ENCODE measurements at regions not wholly inside any gene's neighbourhood (a gene's known extent, or its start where the extent isn't known, plus 50 kb on each side); places are given as distances from the start of the nearest gene placed in this dataset.

DNA sequence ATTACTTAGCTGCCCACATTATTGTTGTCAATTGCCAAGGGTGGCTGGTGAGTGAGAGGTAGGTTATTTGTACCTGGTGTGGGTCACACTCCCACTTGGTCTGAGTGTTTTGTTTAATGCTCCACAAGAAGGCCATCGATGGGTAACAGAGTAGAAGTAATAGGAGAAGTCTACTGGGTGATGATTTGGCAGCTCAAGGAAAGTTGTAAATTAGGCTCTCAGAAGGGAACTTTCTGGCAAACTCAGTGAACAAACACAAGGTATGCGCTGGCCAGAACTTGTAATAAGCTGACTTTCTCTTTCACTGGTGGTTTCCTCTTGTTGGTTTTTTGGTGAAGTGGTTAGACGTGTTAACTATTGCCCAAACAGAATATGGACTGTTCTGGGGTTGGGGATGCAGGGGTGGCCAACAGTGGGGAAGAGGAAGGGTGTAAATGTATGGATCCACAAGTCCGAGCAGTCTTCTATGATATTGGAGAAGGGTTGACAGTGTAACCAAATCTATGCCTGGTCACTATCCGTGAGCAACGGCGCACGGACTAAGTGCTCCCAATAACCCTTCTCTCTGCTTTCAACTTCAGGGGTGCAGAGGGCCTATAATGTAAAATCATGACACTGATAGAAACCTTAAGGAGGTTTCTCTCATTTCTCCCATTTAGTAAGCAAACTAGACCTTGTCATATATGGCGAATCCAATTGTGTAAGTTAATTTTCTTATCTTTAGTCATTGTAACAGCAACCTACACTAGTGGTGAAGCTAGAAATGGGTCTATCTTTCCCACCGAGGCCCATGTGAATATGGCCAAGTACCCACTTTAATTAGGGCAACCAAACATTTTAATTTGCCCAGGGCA, 212.8 kb downstream of the PTEN start:
- no peak for TF ChIP-seq EZH2phosphoT487 (conservative IDR thresholded peaks at IDR 0.05; ENCODE audit: low read length)
- TF ChIP-seq, protein P1, sequence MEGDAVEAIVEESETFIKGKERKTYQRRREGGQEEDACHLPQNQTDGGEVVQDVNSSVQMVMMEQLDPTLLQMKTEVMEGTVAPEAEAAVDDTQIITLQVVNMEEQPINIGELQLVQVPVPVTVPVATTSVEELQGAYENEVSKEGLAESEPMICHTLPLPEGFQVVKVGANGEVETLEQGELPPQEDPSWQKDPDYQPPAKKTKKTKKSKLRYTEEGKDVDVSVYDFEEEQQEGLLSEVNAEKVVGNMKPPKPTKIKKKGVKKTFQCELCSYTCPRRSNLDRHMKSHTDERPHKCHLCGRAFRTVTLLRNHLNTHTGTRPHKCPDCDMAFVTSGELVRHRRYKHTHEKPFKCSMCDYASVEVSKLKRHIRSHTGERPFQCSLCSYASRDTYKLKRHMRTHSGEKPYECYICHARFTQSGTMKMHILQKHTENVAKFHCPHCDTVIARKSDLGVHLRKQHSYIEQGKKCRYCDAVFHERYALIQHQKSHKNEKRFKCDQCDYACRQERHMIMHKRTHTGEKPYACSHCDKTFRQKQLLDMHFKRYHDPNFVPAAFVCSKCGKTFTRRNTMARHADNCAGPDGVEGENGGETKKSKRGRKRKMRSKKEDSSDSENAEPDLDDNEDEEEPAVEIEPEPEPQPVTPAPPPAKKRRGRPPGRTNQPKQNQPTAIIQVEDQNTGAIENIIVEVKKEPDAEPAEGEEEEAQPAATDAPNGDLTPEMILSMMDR (IDR thresholded peaks at IDR 0.05; ENCODE audit: insufficient read depth, low read length, poor library complexity, severe bottlenecking): no peak

Measured in SU-DHL-6 (cell line).